SK-N-SH (cell line): ENCODE measurements at regions not wholly inside any gene's neighbourhood (a gene's known extent, or its start where the extent isn't known, plus 50 kb on each side); places are given as distances from the start of the nearest gene placed in this dataset.

Experiments
- CTCF ChIA-PET: fragments of 300-600, 350-600 bp; formaldehyde crosslinking; extraction: SDS; loops from one replicate; lab custom pipeline; 2021; lab: Yijun Ruan, JAX
- POLR2A ChIA-PET: fragments of 350-600 bp; sonication (Branson Sonifier 250); formaldehyde crosslinking; extraction: SDS; loops from one replicate; lab custom pipeline; 2020; ENCODE audit warnings: antibody characterized with exemption, inconsistent platforms; lab: Yijun Ruan, JAX
- DNase-seq: peaks from one replicate; pipeline ENCODE4 v3.0.0; 2012
- H2AFZ ChIP-seq: fragments of 200-600 bp; sonication (generic); 2 replicates; pipeline ENCODE4 v1.8.1; 2016; ENCODE audit warnings: antibody characterized with exemption, mild to moderate bottlenecking, low read depth
- H3F3A ChIP-seq: fragments of 200-600 bp; sonication (generic); replicated peaks from 2 replicates; pipeline ENCODE3; 2016; ENCODE audit warnings: antibody characterized with exemption, mild to moderate bottlenecking; ENCODE audit not compliant: insufficient read depth
- H3K27ac ChIP-seq, 2 experiments: fragments of 200-500 bp in 1 of 2; fragments of 200-600 bp in 1 of 2; sonication (Bioruptor generic) in 1 of 2; sonication (generic), shearing (Covaris generic) in 1 of 2; 2 replicates each; pipeline versions ENCODE4 v1.5.1 to v1.6.1; 2014 to 2016; ENCODE audit warnings: low read depth in 2 of 2, inconsistent platforms in 1 of 2, low read length in 1 of 2, mild to moderate bottlenecking in 1 of 2, mixed read lengths in 1 of 2
- H3K27me3 ChIP-seq: fragments of 200-600 bp; sonication (generic), shearing (Covaris generic); 2 replicates; pipeline ENCODE4 v1.6.1; 2016; ENCODE audit warnings: mixed run types; ENCODE audit not compliant: insufficient read depth
- H3K36me3 ChIP-seq, 2 experiments: fragments of 200-500 bp in 1 of 2; fragments of 200-600 bp in 1 of 2; sonication (Bioruptor generic) in 1 of 2; sonication (generic) in 1 of 2; replicated peaks in 1 of 2; 2 replicates each; pipeline versions ENCODE3 to v1.5.1; 2014 to 2016; ENCODE audit warnings: low read length in 1 of 2, mild to moderate bottlenecking in 1 of 2; ENCODE audit not compliant: insufficient read depth in 2 of 2, control insufficient read depth in 1 of 2
- H3K4me1 ChIP-seq, 2 experiments: fragments of 200-500 bp in 1 of 2; fragments of 200-600 bp in 1 of 2; sonication (Bioruptor generic) in 1 of 2; sonication (generic), shearing (Covaris generic) in 1 of 2; 2 replicates each; pipeline versions ENCODE4 v1.5.1 to v1.6.1; 2014 to 2016; ENCODE audit warnings: low read depth in 1 of 2, low read length in 1 of 2, mixed run types in 1 of 2; ENCODE audit not compliant: insufficient read depth in 2 of 2, control insufficient read depth in 1 of 2
- H3K4me2 ChIP-seq: fragments of 200-600 bp; sonication (generic), shearing (Covaris generic); 2 replicates; pipeline ENCODE4 v1.6.1; 2017; ENCODE audit warnings: mixed run types
- H3K4me3 ChIP-seq, 2 experiments: fragments of 200-500 bp in 1 of 2; fragments of 200-600 bp in 1 of 2; sonication (Bioruptor generic) in 1 of 2; sonication (generic), shearing (Covaris generic) in 1 of 2; 2 replicates each; pipeline versions ENCODE4 v1.5.1 to v1.8.1; 2014 to 2016; ENCODE audit warnings: low read depth in 2 of 2, inconsistent platforms in 1 of 2, low read length in 1 of 2, mild to moderate bottlenecking in 1 of 2, mixed read lengths in 1 of 2, moderate library complexity in 1 of 2
- H3K79me2 ChIP-seq: fragments of 200-600 bp; sonication (generic); 2 replicates; pipeline ENCODE4 v1.8.1; 2017; ENCODE audit warnings: mild to moderate bottlenecking; ENCODE audit not compliant: insufficient read depth
- H3K9ac ChIP-seq: fragments of 200-600 bp; sonication (generic); 2 replicates; pipeline ENCODE4 v1.6.1; 2017; ENCODE audit warnings: mixed run types
- H3K9me2 ChIP-seq: fragments of 200-600 bp; sonication (generic); 2 replicates; pipeline ENCODE4 v1.6.1; 2017; ENCODE audit warnings: mixed run types
- H3K9me3 ChIP-seq: fragments of 200-600 bp; sonication (generic); 2 replicates; pipeline ENCODE4 v1.6.1; 2017; ENCODE audit warnings: mixed run types, mild to moderate bottlenecking, moderate library complexity
- H4K20me1 ChIP-seq: fragments of 200-600 bp; sonication (generic); 2 replicates; pipeline ENCODE4 v1.6.1; 2017; ENCODE audit warnings: mild to moderate bottlenecking, mixed run types; ENCODE audit not compliant: insufficient read depth
- EP300 ChIP-seq, 2 experiments: IDR thresholded peaks; 2 replicates each; pipeline versions ENCODE4 v1.4.0 to v1.6.1; 2012; ENCODE audit warnings: borderline replicate concordance in 1 of 2, low read depth in 1 of 2, low read length in 1 of 2
- EZH2phosphoT487 ChIP-seq: fragments of 200-600 bp; sonication (generic); IDR thresholded peaks from 2 replicates; pipeline ENCODE4 v1.6.1; 2017; ENCODE audit warnings: low read depth, mixed run types, mild to moderate bottlenecking, antibody characterized with exemption, moderate library complexity, borderline replicate concordance
- FOSL2 ChIP-seq: IDR thresholded peaks from 2 replicates; pipeline ENCODE4 v1.4.0; 2012; ENCODE audit warnings: low read depth, mild to moderate bottlenecking, moderate library complexity, borderline replicate concordance
- JUND ChIP-seq: IDR thresholded peaks from 2 replicates; pipeline ENCODE4 v1.4.0; 2012
- MAX ChIP-seq: IDR thresholded peaks from 2 replicates; pipeline ENCODE4 v1.4.0; 2012; ENCODE audit warnings: low read depth
- MEF2A ChIP-seq: IDR thresholded peaks from 2 replicates; pipeline ENCODE4 v1.4.0; 2012; ENCODE audit warnings: low read depth, borderline replicate concordance
- RAD21 ChIP-seq: IDR thresholded peaks from 2 replicates; pipeline ENCODE4 v1.6.1; 2012; ENCODE audit warnings: mild to moderate bottlenecking, low read length
- RCOR1 ChIP-seq: fragments of 150-350 bp; IDR thresholded peaks from 2 replicates; pipeline ENCODE4 v1.6.1; 2017; ENCODE audit warnings: antibody characterized with exemption, low read length
- RFX5 ChIP-seq: IDR thresholded peaks from 2 replicates; pipeline ENCODE4 v1.6.1; 2012; ENCODE audit warnings: mild to moderate bottlenecking, improper control_type of control experiment, low read length
- SMC3 ChIP-seq: IDR thresholded peaks from 2 replicates; pipeline ENCODE4 v1.6.1; 2012; ENCODE audit warnings: low read depth, low read length, improper control_type of control experiment
- TAF1 ChIP-seq: IDR thresholded peaks from 2 replicates; pipeline ENCODE4 v1.6.1; 2012; ENCODE audit warnings: low read depth, mild to moderate bottlenecking, low read length, moderate library complexity, borderline replicate concordance
- TEAD4 ChIP-seq: IDR thresholded peaks from 2 replicates; pipeline ENCODE4 v1.4.0; 2012; ENCODE audit warnings: mild to moderate bottlenecking, borderline replicate concordance; ENCODE audit not compliant: insufficient read depth
- USF1 ChIP-seq: IDR thresholded peaks from 2 replicates; pipeline ENCODE4 v1.4.0; 2012; ENCODE audit warnings: low read depth, borderline replicate concordance
- USF2 ChIP-seq: fragments of 150-350 bp; IDR thresholded peaks from 2 replicates; pipeline ENCODE4 v1.6.1; 2017; ENCODE audit warnings: antibody characterized with exemption, low read length, low read depth, borderline replicate concordance
- TF ChIP-seq, protein P1 (sequence below): IDR thresholded peaks from 2 replicates; pipeline ENCODE4 v1.4.0; 2012; ENCODE audit warnings: low read depth, borderline replicate concordance
- TF ChIP-seq, protein P2 (sequence below): IDR thresholded peaks from 2 replicates; pipeline ENCODE4; 2012
- TF ChIP-seq, protein P3 (sequence below): fragments of 150-350 bp; IDR thresholded peaks from 2 replicates; pipeline ENCODE4 v1.6.1; 2016; ENCODE audit warnings: mild to moderate bottlenecking, low read depth, low read length
- TF ChIP-seq, protein P4 (sequence below): fragments of 200-600 bp; sonication (generic); IDR thresholded peaks from 2 replicates; pipeline ENCODE4 v1.6.1; 2017; ENCODE audit warnings: antibody characterized with exemption, mild to moderate bottlenecking, moderate library complexity

DNA sequence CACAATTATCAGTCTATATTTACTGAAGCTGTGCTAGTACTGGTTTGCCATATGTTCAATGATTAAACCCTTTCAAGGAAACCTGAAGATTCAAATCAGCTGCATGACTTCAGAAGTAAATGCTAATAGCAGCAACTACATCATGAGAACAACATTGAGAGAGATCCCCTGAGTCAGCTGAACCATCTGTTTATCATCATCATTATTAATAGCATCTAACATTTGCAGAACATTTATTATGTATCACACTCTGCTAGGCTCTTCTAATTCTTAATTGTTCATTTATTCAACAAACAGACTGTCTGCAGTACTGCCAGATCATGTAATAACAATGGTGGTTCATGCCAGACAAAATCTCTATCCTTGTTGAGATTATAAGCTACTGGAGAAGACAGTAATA lies 157.4 kb downstream of the KLHL28 start:
- no peaks in the 10 kb centered on the region for H3K79me2 ChIP-seq
- CTCF ChIA-PET, result interaction anchor here (0.8 kb wide), 1 partner anchor 9 kb away, joined by 3 read pairs; no protein-coding TSS in a partner anchor
- H4K20me1 ChIP-seq, result no peaks in the 10 kb centered on the region
- TF ChIP-seq, protein P1, sequence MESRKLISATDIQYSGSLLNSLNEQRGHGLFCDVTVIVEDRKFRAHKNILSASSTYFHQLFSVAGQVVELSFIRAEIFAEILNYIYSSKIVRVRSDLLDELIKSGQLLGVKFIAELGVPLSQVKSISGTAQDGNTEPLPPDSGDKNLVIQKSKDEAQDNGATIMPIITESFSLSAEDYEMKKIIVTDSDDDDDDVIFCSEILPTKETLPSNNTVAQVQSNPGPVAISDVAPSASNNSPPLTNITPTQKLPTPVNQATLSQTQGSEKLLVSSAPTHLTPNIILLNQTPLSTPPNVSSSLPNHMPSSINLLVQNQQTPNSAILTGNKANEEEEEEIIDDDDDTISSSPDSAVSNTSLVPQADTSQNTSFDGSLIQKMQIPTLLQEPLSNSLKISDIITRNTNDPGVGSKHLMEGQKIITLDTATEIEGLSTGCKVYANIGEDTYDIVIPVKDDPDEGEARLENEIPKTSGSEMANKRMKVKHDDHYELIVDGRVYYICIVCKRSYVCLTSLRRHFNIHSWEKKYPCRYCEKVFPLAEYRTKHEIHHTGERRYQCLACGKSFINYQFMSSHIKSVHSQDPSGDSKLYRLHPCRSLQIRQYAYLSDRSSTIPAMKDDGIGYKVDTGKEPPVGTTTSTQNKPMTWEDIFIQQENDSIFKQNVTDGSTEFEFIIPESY, result no peak
- no peak for TF ChIP-seq FOSL2
- TF ChIP-seq TEAD4, result no peak
- no peak for TF ChIP-seq EP300 (IDR thresholded peaks at IDR 0.05; ENCODE audit: borderline replicate concordance in 1 of 2, low read depth in 1 of 2, low read length in 1 of 2)
- TF ChIP-seq, protein P2, sequence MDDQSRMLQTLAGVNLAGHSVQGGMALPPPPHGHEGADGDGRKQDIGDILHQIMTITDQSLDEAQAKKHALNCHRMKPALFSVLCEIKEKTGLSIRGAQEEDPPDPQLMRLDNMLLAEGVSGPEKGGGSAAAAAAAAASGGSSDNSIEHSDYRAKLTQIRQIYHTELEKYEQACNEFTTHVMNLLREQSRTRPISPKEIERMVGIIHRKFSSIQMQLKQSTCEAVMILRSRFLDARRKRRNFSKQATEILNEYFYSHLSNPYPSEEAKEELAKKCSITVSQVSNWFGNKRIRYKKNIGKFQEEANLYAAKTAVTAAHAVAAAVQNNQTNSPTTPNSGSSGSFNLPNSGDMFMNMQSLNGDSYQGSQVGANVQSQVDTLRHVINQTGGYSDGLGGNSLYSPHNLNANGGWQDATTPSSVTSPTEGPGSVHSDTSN, result no peak
- no peak for TF ChIP-seq MAX
- TF ChIP-seq USF2, result no peak
- TF ChIP-seq USF1, result no peak
- no peak for TF ChIP-seq RFX5
- TF ChIP-seq JUND, result no peak
- TF ChIP-seq, protein P3, sequence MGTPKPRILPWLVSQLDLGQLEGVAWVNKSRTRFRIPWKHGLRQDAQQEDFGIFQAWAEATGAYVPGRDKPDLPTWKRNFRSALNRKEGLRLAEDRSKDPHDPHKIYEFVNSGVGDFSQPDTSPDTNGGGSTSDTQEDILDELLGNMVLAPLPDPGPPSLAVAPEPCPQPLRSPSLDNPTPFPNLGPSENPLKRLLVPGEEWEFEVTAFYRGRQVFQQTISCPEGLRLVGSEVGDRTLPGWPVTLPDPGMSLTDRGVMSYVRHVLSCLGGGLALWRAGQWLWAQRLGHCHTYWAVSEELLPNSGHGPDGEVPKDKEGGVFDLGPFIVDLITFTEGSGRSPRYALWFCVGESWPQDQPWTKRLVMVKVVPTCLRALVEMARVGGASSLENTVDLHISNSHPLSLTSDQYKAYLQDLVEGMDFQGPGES, result no peak
- TF ChIP-seq, protein P4, sequence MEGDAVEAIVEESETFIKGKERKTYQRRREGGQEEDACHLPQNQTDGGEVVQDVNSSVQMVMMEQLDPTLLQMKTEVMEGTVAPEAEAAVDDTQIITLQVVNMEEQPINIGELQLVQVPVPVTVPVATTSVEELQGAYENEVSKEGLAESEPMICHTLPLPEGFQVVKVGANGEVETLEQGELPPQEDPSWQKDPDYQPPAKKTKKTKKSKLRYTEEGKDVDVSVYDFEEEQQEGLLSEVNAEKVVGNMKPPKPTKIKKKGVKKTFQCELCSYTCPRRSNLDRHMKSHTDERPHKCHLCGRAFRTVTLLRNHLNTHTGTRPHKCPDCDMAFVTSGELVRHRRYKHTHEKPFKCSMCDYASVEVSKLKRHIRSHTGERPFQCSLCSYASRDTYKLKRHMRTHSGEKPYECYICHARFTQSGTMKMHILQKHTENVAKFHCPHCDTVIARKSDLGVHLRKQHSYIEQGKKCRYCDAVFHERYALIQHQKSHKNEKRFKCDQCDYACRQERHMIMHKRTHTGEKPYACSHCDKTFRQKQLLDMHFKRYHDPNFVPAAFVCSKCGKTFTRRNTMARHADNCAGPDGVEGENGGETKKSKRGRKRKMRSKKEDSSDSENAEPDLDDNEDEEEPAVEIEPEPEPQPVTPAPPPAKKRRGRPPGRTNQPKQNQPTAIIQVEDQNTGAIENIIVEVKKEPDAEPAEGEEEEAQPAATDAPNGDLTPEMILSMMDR, result no peak
- TF ChIP-seq EZH2phosphoT487, result no peak
- no peak for TF ChIP-seq MEF2A
- no peak for TF ChIP-seq RCOR1
- TF ChIP-seq RAD21, result no peak
- TF ChIP-seq TAF1, result no peak
- TF ChIP-seq SMC3, result no peak
- TF ChIP-seq, all 33 proteins: peak for 0
- no peak overlapping the region for H2AFZ ChIP-seq
- H3K4me1 ChIP-seq, result no peaks in the 10 kb centered on the region; a peak in 1 of 4 replicates
- no peaks in the 10 kb centered on the region for H3K9me2 ChIP-seq
- no peak overlapping the region for H3K4me2 ChIP-seq
- no peaks in the 10 kb centered on the region for H3K27me3 ChIP-seq
- no peaks in the 10 kb centered on the region for H3K9me3 ChIP-seq
- H3K27ac ChIP-seq, result no peak overlapping the region
- H3F3A ChIP-seq, result no peaks in the 10 kb centered on the region
- POLR2A ChIA-PET, result no interaction called here
- H3K36me3 ChIP-seq, result no peaks in the 10 kb centered on the region
- no peak overlapping the region for H3K4me3 ChIP-seq
- no peak for DNase-seq
- H3K9ac ChIP-seq, result no peak overlapping the region
